ENCODE measurements at regions not wholly inside any gene's neighbourhood (a gene's known extent, or its start where the extent isn't known, plus 50 kb on each side); places are given as distances from the start of the nearest gene placed in this dataset.

- TF ChIP-seq CTCF (IDR thresholded peaks at IDR 0.05), result no peak
- TF ChIP-seq CHD2 (IDR thresholded peaks at IDR 0.05; ENCODE audit: low read length, partially characterized antibody), result no peak
- no peak for TF ChIP-seq EP300 (IDR thresholded peaks at IDR 0.05; ENCODE audit: borderline replicate concordance in 1 of 2, low read depth in 1 of 2, low read length in 1 of 2)
- no peak for TF ChIP-seq FOXJ3 (CRISPR knock-in tag; IDR thresholded peaks at IDR 0.05)
- no peak for TF ChIP-seq POLR2AphosphoS5 (IDR thresholded peaks at IDR 0.05; ENCODE audit: low read depth, low read length)
- no peak for TF ChIP-seq RAD21 (IDR thresholded peaks at IDR 0.05; ENCODE audit: low read length)
- TF ChIP-seq MXI1 (IDR thresholded peaks at IDR 0.05; ENCODE audit: low read depth, low read length), result no peak
- no peak for TF ChIP-seq TEAD4 (IDR thresholded peaks at IDR 0.05; ENCODE audit: borderline replicate concordance, insufficient read depth)
- no peak for TF ChIP-seq FOXM1 (IDR thresholded peaks at IDR 0.05; ENCODE audit: low read depth)
- TF ChIP-seq ELF1 (IDR thresholded peaks at IDR 0.05), result no peak
- TF ChIP-seq JUND (IDR thresholded peaks at IDR 0.05), result no peak
Observed at GRCh38 chr14:101229666-101230065, 326.1 kb upstream of the RTL1 start.

All from SK-N-SH (cell line).